Erythroblast (primary cell): ENCODE measurements at regions not wholly inside any gene's neighbourhood (a gene's known extent, or its start where the extent isn't known, plus 50 kb on each side); places are given as distances from the start of the nearest gene placed in this dataset.

Experiments used
- GATA1 ChIP-seq: IDR thresholded peaks from 2 replicates; pipeline ENCODE4 v1.6.1; 2011; ENCODE audit warnings: low read depth, mild to moderate bottlenecking, control low read depth, low read length, moderate library complexity
- POLR2A ChIP-seq: IDR thresholded peaks from 2 replicates; pipeline ENCODE4 v1.6.1; 2011; ENCODE audit warnings: mild to moderate bottlenecking, low read length

DNA sequence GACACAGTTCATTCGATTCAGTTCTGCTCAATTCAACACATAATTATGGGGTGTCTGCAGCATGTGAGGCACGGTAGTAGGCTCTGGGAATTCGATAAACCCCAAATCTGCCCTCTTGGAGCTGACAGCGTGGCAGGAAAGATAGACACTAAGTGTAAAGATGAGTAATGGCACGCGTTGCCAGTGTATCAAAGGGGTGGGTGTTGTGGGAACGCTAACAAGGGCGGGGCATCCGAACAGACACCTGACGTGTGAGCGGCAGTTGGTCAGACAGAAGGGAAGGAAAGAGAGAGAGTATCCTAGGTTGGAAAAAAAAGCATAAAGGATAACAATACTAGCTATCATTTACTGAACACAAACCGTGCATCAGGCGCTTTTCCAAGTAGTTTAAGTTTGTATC, 125.7 kb upstream of the HAAO start:
- TF ChIP-seq POLR2A (peak; percentile 6), GATA1 (no peak)
